Body of pancreas (tissue), 4 donors: ENCODE measurements at regions not wholly inside any gene's neighbourhood (a gene's known extent, or its start where the extent isn't known, plus 50 kb on each side); places are given as distances from the start of the nearest gene placed in this dataset.
"Not testable (repeated sequence)": the region's sequence is repeated elsewhere in the genome, so short reads cannot be mapped to it uniquely, and the experiment has no call there.

Experiments
- ATAC-seq: fragments of 150-250 bp; one replicate; pipeline ENCODE4 v1.9.1; 2016
- DNase-seq, 4 donors: peaks; one replicate each; pipeline ENCODE4 v3.0.0-alpha.2; 2019
- H3K27ac ChIP-seq, 4 donors: fragments of 200-600 bp; sonication (generic); 1 replicate in 3 of 4; 2 replicates in 1 of 4; pipeline versions ENCODE4 v1.5.1 to v1.6.1; 2016 to 2019; ENCODE audit warnings: mild to moderate bottlenecking in 1 of 4, mixed read lengths in 1 of 4, moderate library complexity in 1 of 4
- H3K27me3 ChIP-seq, 2 donors: fragments of 200-600 bp; sonication (generic); one replicate each; pipeline ENCODE4 v1.6.0; 2016; ENCODE audit warnings: mild to moderate bottlenecking in 1 of 2
- H3K36me3 ChIP-seq, 2 donors: fragments of 200-600 bp; sonication (generic); replicated peaks in 1 of 2; 2 replicates each; pipeline ENCODE4 v1.5.1; 2016; ENCODE audit warnings: low read depth in 2 of 2; ENCODE audit not compliant: insufficient read depth in 1 of 2
- H3K4me1 ChIP-seq: fragments of 200-600 bp; sonication (generic); one replicate; pipeline ENCODE4 v1.6.0; 2016
- H3K4me3 ChIP-seq, 2 donors: fragments of 200-600 bp; sonication (generic); 1 replicate in 1 of 2; 2 replicates in 1 of 2; pipeline ENCODE4 v1.5.1; 2016 to 2019
- H3K9me3 ChIP-seq, 3 donors: fragments of 200-600 bp; sonication (generic); 1 replicate in 2 of 3; 2 replicates in 1 of 3; pipeline ENCODE4 v1.5.1; 2016
- CTCF ChIP-seq, 7 experiments: fragments of 450-650 bp in 4 of 7; fragments of 200-600 bp in 3 of 7; sonication (generic) in 3 of 7; IDR thresholded peaks; one replicate each; pipeline ENCODE4 v1.5.1; 2016 to 2019; ENCODE audit warnings: antibody characterized with exemption in 7 of 7
- POLR2A ChIP-seq, 3 donors: fragments of 450-650 bp; IDR thresholded peaks; one replicate each; pipeline ENCODE4 v1.6.1; 2016; ENCODE audit warnings: antibody characterized with exemption in 3 of 3, mild to moderate bottlenecking in 2 of 3
- WGBS, 2 donors: methylation state at CpG; one replicate each; pipeline ENCODE4 v1.1.5; 2017; 5-methylcytosine and 5-hydroxymethylcytosine counted together
- intact Hi-C: fragments of 100-400 bp; cut with DNase I; formaldehyde crosslinking; loops from one replicate; pipeline ENCODE4 v1.15.1; 2023

DNA sequence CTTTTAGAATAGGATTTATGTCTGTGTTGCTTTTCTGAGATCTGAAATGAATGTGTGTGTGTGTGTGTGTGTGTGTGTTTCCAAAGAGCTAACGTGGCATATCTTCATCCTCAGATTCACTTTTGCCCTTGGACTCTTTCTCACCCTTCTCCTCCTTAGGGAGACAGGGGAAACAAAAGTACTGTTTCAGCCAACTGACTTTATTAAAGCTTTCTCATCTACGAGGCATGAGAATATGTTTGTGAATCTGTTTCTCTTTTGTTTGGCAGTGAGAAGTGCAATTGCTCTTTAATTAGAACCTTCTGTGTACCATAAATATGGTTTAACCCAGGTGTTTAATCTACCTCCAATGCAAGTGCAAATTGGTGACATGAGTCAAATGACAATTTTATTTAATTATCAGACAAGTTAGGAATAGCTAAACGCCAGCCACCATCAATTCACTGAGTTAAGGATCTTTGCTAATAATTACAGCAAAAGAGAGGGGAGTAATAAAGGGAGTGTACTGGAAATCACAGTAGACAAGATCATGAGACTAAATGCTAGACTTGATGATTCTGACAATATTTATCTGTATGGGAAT lies 186.4 kb upstream of the COL3A1 start:
- no peak overlapping the region for H3K4me3 ChIP-seq
- no peaks in the 10 kb centered on the region for H3K9me3 ChIP-seq
- peak overlapping the region in 1 of 4 donors; percentile 21 for H3K27ac ChIP-seq
- ATAC-seq (no peak), DNase-seq (no peak)
- TF ChIP-seq POLR2A (IDR thresholded peaks at IDR 0.05) (no peak), CTCF (IDR thresholded peaks at IDR 0.05) (no peak)
- intact Hi-C loops, result no loop called here
- H3K36me3 ChIP-seq, result no peaks in the 10 kb centered on the region
- 37 to 45% methylated on average over 3 of the region's 3 CpGs for WGBS, 2 donors
- H3K4me1 ChIP-seq, result no peaks in the 10 kb centered on the region
- no peaks in the 10 kb centered on the region for H3K27me3 ChIP-seq

GRCh38 chr2:188788621-188789020 lies 185.6 kb upstream of the COL3A1 start:
- no peaks in the 10 kb centered on the region for H3K36me3 ChIP-seq
- H3K27me3 ChIP-seq, result no peaks in the 10 kb centered on the region
- peak; percentile 75 for ATAC-seq
- intact Hi-C loops, result no loop called here
- H3K27ac ChIP-seq, result peak overlapping the region in 2 of 4 donors; percentile 12 to 21
- DNase-seq, result peak; percentile 28 to 65 (median 54)
- no peaks in the 10 kb centered on the region for H3K9me3 ChIP-seq
- H3K4me1 ChIP-seq, result no peaks in the 10 kb centered on the region
- TF ChIP-seq CTCF (IDR thresholded peaks at IDR 0.05) (no peak), POLR2A (IDR thresholded peaks at IDR 0.05) (no peak)
- H3K4me3 ChIP-seq, result no peak overlapping the region

DNA sequence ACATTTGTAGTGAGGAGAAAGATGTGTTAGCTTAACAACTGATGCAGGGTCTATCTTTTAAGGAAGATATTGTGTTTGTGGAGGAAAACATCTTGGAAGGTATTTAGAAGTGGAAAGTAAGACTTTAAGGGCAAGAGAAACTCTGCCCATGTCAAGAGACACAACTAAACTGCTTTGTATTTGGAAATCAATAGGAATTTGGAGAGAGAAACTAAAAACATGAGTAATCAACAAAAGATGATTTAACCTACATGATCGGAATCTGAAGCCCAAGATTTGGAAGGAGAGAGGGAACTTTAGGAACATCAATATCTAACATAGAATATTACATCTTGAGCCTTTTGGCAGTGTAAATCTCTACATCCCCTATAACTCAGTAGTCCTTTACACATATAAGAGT lies 184.2 kb upstream of the COL3A1 start:
- no peak for DNase-seq
- intact Hi-C loops, result no loop called here
- Histone ChIP-seq H3K27ac (no peak overlapping the region), H3K9me3 (no peaks in the 10 kb centered on the region), H3K27me3 (no peaks in the 10 kb centered on the region), H3K4me1 (no peaks in the 10 kb centered on the region), H3K36me3 (no peaks in the 10 kb centered on the region), H3K4me3 (no peak overlapping the region)
- no peak for ATAC-seq
- TF ChIP-seq POLR2A (IDR thresholded peaks at IDR 0.05) (no peak), CTCF (IDR thresholded peaks at IDR 0.05) (no peak)
- WGBS, 2 donors, result 85 to 93% methylated on average over 1 of the region's 1 CpG

GRCh38 chr2:188794453-188794852 lies 179.7 kb upstream of the COL3A1 start:
- H3K4me3 ChIP-seq, intact Hi-C loops, DNase-seq, ATAC-seq, H3K27me3 ChIP-seq, H3K4me1 ChIP-seq, H3K36me3 ChIP-seq, H3K27ac ChIP-seq, H3K9me3 ChIP-seq: not testable (repeated sequence)
- 92 to 97% methylated on average over 4 of the region's 4 CpGs for WGBS, 2 donors

DNA sequence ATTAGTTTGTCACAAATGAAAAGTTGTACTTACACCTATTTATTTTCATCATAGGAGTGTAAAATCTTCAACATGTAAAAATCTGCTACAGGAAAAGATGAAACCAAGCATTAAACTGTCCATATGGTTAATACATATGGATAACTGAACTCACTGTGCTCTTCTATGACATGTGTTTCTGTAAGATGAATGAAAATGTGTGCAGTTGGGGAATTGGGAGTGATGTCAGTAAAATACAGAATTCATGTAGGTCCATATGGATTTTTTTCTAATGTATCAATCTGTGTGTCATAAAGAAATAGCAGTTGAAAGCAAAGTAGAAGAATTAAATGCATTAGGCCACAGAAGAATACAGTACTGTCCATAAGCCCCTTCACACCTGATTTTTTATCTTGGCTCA lies 178.4 kb upstream of the COL3A1 start:
- intact Hi-C loops, result no loop called here

More for the DNA sequence above, 178.4 kb upstream of the COL3A1 start:
- H3K4me3 ChIP-seq, result no peak overlapping the region
- DNase-seq (no peak), ATAC-seq (no peak)
- no peak for TF ChIP-seq POLR2A (IDR thresholded peaks at IDR 0.05)
- no peak for TF ChIP-seq CTCF (IDR thresholded peaks at IDR 0.05)
- H3K27ac ChIP-seq, result no peak overlapping the region
- no peaks in the 10 kb centered on the region for H3K36me3 ChIP-seq
- no peaks in the 10 kb centered on the region for H3K4me1 ChIP-seq
- no peaks in the 10 kb centered on the region for H3K9me3 ChIP-seq
- no peaks in the 10 kb centered on the region for H3K27me3 ChIP-seq
